ENCODE measurements at regions not wholly inside any gene's neighbourhood (a gene's known extent, or its start where the extent isn't known, plus 50 kb on each side); places are given as distances from the start of the nearest gene placed in this dataset.
A peak's percentile ranks its signal among the peaks of the same experiment; 100 is the strongest.
"Not testable (repeated sequence)": the region's sequence is repeated elsewhere in the genome, so short reads cannot be mapped to it uniquely, and the experiment has no call there.

DNA sequence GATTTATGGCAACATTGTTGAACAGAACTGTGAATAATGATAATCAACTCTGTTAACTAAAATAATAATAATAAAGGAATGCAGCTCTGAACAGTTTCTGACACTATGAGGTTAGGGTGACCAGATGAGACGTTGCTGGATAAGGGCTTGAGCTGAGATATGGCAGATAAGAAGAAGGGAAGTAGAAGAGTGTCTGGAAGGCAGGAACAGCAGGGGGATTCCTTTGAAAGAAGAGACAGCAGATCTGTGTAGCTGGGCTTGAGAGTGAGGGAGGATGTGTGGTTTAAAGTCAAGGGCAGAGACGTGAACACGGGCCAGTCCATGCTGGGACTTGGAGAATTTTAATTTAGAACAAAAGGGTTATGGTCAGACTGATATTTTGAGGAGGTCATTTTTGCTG is 273.1 kb upstream of the SLC14A2 start:
- no peak for DNase-seq (ENCODE audit: low spot score)

DNA sequence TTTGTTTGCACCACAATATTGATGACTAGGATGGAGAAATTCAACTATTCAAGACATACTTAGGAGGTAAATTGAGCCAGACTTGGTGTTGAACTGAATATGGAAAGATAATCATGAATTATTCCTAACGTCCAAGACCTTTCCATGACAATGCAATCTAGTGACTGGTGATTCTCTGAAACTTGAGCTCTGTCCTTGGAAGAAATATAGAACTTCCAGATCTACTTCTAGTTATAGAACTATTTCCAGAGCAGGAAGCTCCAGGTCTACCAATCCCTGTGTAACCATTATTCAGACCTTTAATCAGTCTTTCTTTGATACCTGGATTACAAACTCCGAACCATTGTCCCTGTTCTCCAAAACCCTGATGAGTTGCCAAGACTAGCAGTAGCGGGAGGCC is 272.6 kb upstream of the SLC14A2 start:
- no peak for DNase-seq (ENCODE audit: low spot score)

DNA sequence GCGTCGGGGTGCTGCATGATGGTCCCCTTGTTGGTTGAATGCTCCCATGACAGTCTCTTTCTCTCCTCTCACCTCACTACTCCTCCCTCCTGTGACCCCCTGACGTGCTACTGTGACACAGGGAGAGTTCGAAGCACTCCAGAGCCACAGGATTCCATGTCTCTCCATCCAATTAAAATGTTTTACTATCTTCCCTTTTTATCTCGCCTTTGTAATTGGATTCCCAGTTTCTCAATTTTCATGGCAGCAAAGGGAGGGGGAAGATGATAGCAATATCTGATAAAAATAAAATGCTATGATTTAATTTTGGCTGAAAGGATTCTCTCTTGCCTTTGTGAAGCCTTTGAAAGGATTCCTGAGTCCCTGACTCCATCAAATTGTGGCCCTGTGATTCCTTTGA is 271.9 kb upstream of the SLC14A2 start:
- DNase-seq (ENCODE audit: low spot score), result no peak

DNA sequence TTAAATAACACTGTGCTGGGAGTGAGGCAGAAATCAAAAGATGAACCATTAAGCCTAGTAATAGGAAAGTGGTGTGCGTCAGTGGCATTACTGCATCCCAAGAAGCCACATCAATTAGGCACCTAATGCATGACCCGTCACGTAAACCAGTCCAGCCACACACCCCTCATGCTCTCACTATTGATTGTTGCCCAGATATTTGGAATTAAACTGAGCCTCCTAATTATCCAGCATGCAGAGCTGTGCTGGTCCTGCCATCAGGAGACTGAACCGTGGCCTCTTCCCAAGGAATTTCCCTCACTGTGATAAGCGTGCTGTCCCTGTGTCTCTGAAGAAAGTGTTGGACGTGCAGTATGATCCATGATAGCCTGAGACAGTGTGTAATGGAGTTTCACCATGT is 270.6 kb upstream of the SLC14A2 start:
- DNase-seq (ENCODE audit: low spot score), result not testable (repeated sequence)

DNA sequence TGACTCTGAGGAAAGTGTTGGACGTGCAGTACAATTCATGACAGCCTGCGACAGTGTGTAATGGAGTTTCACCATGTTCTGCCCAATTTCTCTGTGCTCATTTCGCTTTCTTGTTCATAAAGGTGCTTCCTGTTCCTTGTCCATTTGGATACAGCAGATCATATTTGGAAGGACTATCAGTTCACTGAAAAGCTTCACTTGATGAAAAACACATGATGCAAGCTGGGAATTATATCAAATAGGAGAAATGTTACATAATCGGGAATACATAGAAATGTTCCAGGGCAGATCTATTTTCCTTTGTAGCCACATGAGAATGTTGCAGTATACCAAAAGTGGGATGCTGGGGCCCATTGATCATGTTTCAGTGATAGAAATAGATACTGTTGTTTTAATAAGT is 266.3 kb upstream of the SLC14A2 start:
- DNase-seq (ENCODE audit: low spot score), result no peak

DNA sequence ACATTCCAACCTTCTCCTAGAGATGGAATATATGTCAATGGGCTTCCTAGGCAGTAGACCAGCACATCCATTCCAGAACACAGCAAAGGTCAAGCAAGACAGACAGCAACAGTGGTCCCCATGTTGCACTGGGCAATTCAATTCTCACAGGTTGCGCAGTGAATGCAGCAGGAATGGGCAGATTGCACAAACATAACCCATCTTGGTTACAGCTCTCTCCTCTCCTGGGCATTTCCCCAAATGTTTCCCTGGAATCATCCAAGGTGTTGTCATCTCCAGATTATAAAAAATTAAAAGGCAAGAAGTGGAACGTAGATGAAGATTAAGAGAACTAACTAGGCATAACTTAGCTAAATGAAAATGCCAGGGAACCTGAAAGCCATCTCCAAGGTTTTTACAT is 265.8 kb upstream of the SLC14A2 start:
- DNase-seq (ENCODE audit: low spot score), result no peak

DNA sequence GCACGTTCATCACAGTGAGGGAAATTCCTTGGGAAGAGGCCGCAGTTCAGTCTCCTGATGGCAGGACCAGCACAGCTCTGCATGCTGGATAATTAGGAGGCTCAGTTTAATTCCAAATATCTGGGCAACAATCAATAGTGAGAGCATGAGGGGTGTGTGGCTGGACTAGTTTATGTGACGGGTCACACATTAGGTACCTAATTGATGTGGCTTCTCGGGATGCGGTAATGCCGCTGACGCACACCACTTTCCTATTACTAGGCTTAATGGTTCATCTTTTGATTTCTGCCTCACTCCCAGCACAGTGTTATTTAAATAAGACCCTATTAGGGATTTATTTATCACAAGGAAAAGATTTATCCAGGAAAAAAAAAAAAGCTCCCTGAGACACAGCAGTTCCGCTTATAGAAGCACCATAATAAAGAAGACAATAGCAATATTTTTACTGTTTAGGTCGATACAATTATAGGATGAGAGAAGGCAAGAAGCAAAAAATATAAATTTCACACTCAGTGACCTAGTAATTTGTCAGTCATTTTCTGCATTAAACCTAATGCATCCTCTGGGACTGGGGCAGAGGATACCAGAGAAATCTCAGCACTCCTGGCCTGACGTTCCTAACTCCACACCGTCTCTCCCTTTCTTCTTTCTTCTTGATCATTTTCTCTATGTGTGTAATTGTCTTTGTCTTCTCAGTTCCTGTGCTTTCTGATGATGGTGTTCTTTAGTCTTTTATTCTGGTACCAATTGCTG is 264.7 kb upstream of the SLC14A2 start:
- DNase-seq (ENCODE audit: low spot score), result no peak

DNA sequence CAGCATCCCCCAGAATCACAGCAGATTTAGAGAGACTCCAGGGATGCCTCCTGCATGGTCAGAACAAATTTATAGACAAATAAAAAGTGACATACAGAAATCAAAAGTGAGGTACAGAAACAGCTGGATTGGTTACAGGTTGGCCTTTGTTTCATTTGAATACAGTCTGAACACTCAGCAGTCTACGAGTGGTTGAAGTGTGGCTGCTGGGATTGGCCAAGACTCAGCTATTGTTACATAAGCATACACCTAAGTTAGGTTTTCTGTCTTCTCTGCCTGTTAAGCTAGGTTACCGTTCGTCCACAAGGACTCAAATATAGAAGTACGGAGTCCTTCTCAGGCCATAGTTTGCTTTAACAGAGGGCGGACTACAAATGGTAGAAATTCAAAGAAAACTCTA is 262.4 kb upstream of the SLC14A2 start:
- no peak for DNase-seq (ENCODE audit: low spot score)

DNA sequence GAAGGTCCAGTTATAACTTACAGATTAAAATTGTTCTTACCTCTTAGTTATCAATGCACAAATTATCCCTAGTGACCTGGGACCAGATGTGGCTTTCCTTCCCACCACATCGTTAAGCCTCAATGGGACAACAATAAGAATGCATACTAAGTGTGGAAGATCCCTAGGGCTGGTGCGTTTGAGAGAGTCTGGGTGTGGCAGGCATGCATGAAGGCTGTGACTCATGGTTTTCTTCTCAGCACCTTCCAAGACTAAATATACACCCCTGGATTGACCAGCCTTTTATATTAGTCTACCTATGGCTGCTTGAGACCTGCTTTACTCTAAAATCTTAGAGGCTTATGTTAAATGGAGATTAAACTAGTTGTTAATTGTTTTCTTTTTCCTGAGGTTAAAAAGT is 261.7 kb upstream of the SLC14A2 start:
- peak; percentile 38 for DNase-seq (ENCODE audit: low spot score)

DNA sequence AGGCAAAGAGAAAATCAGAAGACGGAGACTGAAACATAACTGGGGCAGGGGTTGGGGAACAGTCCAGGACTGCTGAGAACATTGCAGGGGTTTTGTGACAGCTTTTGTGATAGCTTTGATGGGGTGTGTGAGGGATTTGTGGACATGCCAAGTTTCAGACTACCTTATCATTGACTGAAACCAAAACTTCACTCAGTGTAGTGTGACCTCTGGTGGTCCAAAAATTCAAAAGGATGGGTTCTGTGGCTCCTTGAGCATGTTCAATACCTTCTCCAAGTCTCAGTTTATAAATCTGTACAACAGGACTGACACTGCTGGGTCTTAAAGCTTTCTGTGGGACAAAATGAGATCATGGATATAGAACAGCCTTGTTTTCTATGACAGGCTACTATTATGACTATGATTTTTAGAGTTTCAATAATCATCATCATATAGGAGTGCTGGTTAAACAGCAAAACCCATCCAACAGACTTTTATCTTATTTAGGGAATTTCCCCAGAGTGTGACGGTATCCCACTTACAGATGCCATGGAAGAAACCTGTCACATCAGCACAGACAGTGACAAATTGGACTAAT is 259.2 kb upstream of the SLC14A2 start:
- no peak for DNase-seq (ENCODE audit: low spot score)

DNA sequence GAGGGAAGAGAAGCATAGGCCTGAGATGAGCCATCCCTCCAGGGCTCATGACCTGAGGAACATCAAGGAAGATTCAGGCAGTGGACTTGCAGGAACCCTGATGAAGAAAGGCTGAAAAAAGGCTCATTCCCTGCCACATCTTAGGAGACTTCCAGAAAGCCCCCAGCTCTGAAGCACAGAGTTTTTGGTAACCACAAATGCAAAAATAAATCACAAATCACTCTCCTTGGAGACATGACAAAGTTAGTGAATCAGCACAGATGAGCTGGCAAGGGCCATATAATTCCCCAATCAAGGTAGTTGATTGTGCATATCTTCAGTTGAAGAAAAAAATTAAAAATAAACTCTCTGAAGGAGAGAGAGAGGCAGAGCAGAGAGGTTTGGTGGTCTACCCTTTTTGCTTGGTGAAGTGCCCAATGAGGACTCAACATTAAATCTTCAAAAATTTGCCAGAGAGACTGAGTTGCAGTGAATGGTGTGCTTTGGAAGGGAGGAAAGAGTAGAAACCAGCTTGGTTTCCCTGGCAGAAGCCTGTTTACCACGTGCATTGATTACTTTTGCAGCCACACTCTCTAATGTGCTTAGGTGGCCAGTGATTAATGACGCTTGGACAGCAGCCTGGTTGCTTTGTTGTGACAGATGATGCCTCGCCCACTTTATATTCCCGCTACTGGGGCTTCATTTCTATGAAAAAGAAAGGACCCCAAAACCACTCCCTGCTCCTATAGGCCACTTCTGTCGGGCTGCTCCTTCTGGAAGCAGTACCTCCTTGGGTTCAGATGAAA is 257.4 kb upstream of the SLC14A2 start:
- DNase-seq (ENCODE audit: low spot score), result peak; percentile 31

DNA sequence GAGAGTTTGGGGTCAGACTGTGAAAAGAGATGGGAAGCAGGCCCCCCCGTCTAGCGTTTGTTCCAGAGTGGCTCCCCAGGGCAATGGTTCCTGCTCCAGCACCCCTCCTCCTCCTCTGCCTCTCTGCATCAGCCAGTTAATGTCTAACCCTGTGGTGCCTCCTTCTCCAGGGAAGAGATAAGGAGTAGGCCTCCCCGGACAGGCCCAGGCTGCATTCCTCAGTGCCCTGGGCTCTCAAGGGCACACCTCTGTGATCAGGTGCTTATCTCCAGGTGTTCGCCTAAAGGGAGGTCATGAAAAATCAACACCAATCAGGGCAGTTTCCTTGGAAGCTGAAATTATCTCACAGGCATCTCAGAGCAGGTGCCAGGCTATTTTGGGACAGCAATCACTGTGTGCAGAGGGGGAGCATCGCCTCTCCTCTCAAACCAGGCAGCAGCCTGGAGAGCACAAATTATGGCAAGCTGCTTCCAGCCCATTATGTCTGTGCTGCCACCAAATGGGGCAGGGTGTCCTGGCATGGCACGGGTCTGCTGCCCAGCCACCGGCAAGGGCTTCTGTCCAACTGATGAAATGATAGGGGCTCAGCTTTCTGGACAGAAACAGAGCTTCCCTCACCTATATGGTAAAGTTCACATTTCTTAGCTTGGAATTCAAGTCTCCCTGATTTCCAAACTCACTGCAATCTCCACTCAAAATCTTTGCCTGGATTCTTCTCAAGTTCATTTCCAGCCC is 255.8 kb upstream of the SLC14A2 start:
- no peak for DNase-seq (ENCODE audit: low spot score)

DNA sequence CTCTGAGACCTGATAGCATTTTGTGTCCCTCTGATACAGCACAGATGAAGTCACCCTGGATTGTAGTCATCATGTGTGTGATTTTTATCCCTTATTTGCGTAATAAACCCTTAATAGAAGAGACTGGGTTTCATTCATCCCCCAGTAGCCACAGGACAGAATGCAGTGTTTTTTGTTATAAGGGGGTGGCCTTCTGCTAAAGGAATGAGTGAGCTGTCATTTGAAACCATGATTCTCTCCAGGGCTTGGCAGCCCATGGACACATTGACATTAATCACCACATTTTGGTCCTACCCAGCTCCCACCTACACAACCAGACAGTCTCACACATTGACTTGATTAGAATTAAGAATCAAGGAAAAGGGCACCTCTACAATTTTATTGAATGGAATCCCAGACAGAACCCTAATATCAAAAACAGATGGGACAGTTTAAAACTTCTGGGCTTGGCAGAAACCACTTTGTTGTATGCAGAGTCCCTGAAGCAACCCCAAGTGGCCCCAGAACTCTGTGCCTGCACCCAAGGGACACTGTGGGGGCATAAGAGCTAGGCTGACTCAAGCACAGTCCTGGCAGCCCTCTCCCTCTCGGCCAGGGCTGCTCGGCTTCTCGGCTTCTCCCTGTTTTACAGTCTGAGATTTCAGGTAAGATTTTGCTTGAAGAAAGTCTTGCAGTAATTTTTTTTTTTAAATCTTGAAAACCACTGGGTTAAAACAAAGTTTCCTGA is 254.0 kb upstream of the SLC14A2 start:
- peak; percentile 43 for DNase-seq (ENCODE audit: low spot score)

DNA sequence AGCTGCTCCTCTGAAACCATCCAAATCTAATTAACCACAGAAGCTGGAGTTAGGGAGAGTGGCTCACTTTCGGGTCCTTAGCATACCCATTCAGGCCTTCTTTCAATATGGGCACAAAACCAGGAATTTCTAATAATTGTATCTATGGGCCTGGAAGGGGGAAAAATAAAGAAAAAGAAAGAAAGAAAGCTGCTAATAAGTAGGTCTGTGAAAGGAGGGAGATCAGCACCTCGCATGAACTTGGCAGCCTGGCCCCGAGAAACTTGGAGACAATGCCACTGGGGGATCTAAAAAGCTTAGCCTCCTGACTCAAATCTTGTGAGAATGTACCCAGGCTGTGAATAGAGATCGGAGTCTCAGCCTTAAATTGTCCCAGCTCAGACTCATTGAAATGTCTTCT is 252.1 kb upstream of the SLC14A2 start:
- no peak for DNase-seq (ENCODE audit: low spot score)

DNA sequence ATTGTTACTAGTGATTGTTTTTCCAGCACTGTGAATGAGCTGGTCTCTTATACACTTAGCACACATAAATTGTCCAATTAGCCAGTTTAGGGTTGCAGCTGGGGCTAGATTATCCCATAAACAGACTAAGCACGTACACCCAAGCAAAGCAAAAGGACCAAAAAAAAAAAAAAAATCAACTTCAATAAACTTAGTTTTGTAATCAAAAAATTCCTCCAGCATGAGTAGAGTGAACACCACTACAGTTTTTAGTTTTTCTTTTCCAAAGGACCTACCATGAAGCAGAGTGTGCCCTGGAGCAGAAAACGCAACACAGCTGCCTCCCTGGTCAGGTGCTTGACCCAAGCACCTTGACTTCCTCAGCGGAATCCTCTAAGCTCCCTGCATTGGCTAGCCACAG is 249.4 kb upstream of the SLC14A2 start:
- peak; percentile 28 for DNase-seq (ENCODE audit: low spot score)

DNA sequence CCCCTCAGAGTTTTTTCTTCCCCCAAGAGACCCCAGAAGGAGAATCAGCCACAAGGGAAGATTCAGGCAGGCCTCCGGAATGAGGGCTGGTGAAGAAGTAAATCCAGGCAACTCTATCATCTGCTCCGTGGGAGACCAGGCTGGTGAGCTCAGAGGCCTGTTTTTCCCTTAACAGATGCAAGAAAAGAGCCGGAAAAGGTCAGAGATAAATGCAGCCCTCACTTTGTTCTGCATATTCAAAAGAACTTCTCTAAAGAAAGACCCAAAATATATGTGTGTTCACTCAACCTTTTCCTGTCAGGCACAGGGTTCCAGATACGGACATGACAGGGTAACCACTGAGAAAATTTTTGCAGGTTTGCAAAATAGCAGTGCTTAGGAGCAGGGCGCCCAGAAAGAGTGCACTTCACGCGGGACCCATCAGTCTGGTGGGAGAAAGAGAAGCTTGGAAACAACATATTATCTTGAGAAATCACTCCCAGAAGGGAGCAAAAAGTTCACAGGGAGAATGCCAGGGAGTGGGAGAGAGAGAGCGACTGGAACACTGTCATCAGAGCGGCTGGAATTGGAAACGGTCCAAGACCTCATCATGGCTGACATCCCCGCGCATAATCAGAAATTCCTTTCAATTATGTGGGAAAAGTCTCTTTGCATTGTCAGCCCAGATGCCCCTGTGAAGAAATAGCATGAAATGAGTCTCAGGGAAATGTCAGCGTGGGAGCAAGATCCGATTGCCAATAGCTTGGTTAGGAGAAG is 244.8 kb upstream of the SLC14A2 start:
- DNase-seq (ENCODE audit: low spot score), result peak; percentile 24

DNA sequence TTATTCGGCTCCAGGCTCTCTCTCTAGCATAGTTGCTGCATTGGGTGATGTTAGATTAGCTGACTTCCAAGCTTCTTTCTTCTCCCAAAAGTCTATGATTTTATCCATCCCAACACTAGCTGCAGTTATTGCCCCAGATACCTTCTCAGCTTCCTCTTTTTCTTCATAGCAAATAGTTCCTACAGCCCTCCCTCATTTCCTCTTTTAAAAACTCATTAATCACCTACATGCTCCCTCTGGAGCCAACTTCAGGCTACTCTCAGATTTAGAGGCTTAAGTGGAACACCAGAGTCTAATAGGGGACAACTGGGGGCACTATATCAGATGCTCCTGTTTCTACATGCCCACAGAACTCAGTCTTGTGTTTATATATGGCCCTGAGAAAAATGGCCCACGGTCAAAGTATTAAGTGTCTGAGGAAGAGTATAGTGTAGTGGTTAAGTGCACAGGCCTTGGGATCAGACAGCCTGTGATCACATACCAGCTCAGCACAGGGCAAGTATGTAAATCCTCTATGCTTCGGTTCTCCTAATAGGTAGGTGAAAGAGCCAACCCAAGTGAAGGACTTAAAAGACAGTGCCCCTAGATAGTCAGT is 241.9 kb upstream of the SLC14A2 start:
- no peak for DNase-seq (ENCODE audit: low spot score)

DNA sequence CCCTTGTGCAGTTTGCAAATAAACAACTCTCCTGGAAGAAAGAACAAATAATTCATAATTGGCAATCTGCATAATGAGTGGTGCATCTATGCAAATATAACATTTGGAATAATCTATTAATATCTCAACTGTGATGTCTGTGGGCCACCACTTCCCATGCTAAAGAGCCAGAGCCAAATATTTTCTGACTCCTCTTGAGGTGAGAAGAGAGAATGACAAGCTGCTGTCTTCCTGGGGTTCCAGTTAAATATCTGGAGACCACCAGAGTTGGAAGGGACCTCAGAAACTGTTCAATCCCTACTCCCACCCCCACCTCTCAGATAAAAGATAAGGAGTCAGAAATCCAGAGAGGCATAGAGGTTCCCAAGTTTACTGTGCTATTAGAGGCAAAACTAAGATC is 241.0 kb upstream of the SLC14A2 start:
- no peak for DNase-seq (ENCODE audit: low spot score)

DNA sequence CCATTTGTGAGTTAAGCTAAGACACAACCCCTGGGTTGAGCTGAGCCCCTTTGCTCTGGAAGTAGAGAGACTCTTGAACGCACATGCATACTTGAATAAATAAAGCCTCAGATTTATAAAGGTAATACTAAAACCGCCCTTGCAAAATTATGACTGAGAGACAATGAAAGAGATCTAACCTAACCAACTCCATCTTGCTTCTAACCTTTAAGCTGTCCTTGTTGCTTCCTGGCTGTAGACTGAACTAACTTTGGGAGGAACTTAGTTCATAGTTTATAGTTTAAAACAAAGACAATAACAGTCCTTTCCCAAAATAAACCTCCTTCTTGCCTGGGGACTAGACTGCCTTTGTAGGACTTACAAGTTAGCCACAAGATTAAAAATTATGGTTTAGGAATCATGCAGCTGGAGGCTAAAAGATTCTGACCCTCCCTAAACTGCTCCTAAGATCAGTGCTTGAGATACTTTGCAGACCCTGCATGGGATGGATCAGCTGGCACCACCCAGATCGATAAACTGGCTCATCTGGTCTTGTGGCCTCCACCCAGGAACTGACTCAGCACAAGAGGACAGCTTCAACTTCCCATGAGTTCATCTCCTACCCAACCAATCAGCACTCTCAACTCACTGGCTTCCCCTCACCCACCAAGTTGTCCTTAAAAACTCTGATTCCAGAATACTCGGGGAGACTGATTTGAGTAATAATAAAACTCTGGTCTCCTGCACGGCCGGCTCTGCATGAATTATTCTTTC is 240.2 kb upstream of the SLC14A2 start:
- no peak for DNase-seq (ENCODE audit: low spot score)

DNA sequence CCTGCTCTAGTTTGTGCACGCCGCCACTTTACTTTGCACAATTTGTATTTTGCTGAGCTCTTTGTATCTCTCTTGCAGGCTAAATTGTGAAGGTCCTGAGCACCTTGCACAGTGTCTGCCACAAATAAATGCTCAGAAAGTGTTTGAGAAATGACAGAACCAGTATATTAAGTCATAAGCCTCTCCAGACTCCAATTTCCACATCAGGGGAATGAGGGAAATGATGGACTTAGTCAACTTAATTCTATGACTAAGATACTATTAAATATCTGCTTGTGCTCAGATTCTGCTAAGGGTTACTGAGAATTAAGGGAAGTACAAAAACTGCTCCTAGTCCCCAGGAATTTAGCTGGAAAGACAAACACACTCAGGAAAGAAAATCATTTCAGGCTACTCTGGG is 239.1 kb upstream of the SLC14A2 start:
- DNase-seq (ENCODE audit: low spot score), result no peak
